ENCODE measurements at regions not wholly inside any gene's neighbourhood (a gene's known extent, or its start where the extent isn't known, plus 50 kb on each side); places are given as distances from the start of the nearest gene placed in this dataset.

DNA sequence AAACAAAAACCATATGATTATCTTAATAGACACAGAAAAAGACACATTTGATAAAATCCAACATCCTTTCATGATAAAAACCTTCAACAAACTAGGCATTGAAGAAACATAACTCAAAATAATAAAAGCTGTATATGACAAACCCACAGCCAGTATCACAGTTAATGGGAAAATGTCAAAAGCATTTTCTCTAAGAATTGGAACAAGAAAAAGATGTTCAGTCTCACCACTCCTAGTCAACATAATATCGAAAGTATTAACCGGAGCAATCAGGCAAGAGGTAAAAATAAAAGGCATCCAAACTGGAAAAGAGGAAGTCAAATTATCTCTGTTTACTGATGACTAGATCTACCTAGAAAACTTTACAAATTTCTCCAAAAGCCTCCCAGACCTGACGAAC, 684.2 kb upstream of the SPRY2 start:
- no peak for TF ChIP-seq EZH2 (IDR thresholded peaks at IDR 0.05)
- no peak for TF ChIP-seq POLR2AphosphoS5 (IDR thresholded peaks at IDR 0.05; ENCODE audit: borderline replicate concordance, low read depth, low read length)
- TF ChIP-seq FOXP2 (optimal IDR thresholded peaks at IDR 0.05; ENCODE audit: control extremely low read depth, extremely low read length, insufficient read depth), result no peak

All from SK-N-MC (cell line).